Esophagus squamous epithelium (tissue), 4 donors: ENCODE measurements at regions not wholly inside any gene's neighbourhood (a gene's known extent, or its start where the extent isn't known, plus 50 kb on each side); places are given as distances from the start of the nearest gene placed in this dataset.

ENCODE experiments used
- CTCF ChIP-seq, 6 experiments: fragments of 450-650 bp in 4 of 6; fragments of 200-600 bp in 2 of 6; sonication (generic) in 2 of 6; IDR thresholded peaks; one replicate each; pipeline ENCODE4 v1.5.1; 2016 to 2019; ENCODE audit warnings: antibody characterized with exemption in 6 of 6, mild to moderate bottlenecking in 4 of 6, moderate library complexity in 4 of 6
- POLR2A ChIP-seq, 4 donors: fragments of 450-650 bp; IDR thresholded peaks; one replicate each; pipeline ENCODE4 v1.6.1; 2017; ENCODE audit warnings: antibody characterized with exemption in 4 of 4, mild to moderate bottlenecking in 4 of 4, moderate library complexity in 3 of 4

DNA sequence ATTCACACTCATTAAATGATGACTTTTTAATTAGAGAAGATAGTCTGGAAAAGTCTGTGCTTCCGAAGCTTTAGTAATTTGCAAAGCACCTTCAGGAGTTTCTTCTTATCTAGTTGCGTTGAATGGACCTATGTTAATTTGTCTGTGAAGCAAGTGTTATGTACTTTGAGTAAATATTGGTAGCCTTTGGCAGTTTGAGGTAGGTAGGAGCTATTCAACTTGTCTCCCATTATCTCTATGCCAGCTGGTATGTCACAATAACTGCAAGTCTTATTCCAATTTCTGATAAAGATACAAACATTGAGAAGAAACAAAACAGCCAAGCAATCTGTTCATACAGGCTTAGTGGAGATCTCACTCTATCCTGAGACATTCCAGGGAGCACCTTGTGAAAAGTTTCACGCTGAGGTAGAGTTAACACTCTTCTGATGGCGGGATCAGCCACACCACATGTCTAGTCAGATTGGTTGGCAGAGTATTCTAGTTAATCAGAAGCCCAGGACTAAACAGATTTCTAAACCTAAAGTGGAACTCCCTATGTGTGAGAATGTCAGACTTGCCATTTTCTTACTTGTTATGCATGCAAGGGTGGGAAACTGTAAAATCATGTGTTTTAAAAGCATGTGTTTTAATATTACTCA lies 219.8 kb upstream of the MANEA start:
- TF ChIP-seq POLR2A (IDR thresholded peaks at IDR 0.05), result no peak
- TF ChIP-seq CTCF (IDR thresholded peaks at IDR 0.05), result no peak
